CD8-positive, alpha-beta memory T cell (primary cell): ENCODE measurements at regions not wholly inside any gene's neighbourhood (a gene's known extent, or its start where the extent isn't known, plus 50 kb on each side); places are given as distances from the start of the nearest gene placed in this dataset.
"Not testable (repeated sequence)": the region's sequence is repeated elsewhere in the genome, so short reads cannot be mapped to it uniquely, and the experiment has no call there.

ENCODE experiments used
- CTCF ChIA-PET: fragments of 350-600 bp; sonication (Branson Sonifier 250); formaldehyde crosslinking; loops from one replicate; lab custom pipeline; 2021; ENCODE audit warnings: antibody characterized with exemption; lab: Charles Lee
- POLR2A ChIA-PET: fragments of 350-600 bp; sonication (Branson Sonifier 250); formaldehyde crosslinking; loops from one replicate; lab custom pipeline; 2021; ENCODE audit warnings: antibody characterized with exemption; lab: Charles Lee
- DNase-seq, 5 donors: peaks; one replicate each; pipeline versions ENCODE4 v3.0.0 to v3.0.0-alpha.2; 2020 to 2022; ENCODE audit warnings: mixed read lengths in 1 of 5
- H3K27ac ChIP-seq: one replicate; pipeline ENCODE4 v1.7.0; 2013; ENCODE audit warnings: low read depth, mild to moderate bottlenecking, low read length, moderate library complexity
- H3K27me3 ChIP-seq: 2 replicates; pipeline ENCODE4 v1.7.0; 2013; ENCODE audit warnings: low read length, mild to moderate bottlenecking; ENCODE audit not compliant: insufficient read depth, poor library complexity, severe bottlenecking
- H3K36me3 ChIP-seq: 2 replicates; pipeline ENCODE4 v1.7.0; 2013; ENCODE audit warnings: mild to moderate bottlenecking, low read length, moderate library complexity; ENCODE audit not compliant: insufficient read depth
- H3K4me1 ChIP-seq: 2 replicates; pipeline ENCODE4 v1.7.0; 2013; ENCODE audit warnings: mild to moderate bottlenecking, low read length, moderate library complexity; ENCODE audit not compliant: insufficient read depth
- H3K4me3 ChIP-seq: 2 replicates; pipeline ENCODE4 v1.7.0; 2013; ENCODE audit warnings: mild to moderate bottlenecking, low read length
- H3K9me3 ChIP-seq: 2 replicates; pipeline ENCODE4 v1.7.0; 2013; ENCODE audit warnings: mild to moderate bottlenecking, low read length
- H3K27ac Mint-ChIP-seq, 8 donors: one replicate each; pipeline ENCODE4 v1.8.0; 2020 to 2021; ENCODE audit warnings: mixed read lengths in 8 of 8, mild to moderate bottlenecking in 6 of 8, inconsistent platforms in 3 of 8, moderate library complexity in 3 of 8
- H3K27me3 Mint-ChIP-seq, 2 donors: one replicate each; pipeline ENCODE4 v1.8.0; 2020 to 2021; ENCODE audit warnings: mixed read lengths in 2 of 2, mild to moderate bottlenecking in 1 of 2, moderate library complexity in 1 of 2
- H3K36me3 Mint-ChIP-seq, 3 donors: one replicate each; pipeline ENCODE4 v1.8.0; 2020 to 2021; ENCODE audit warnings: mixed read lengths in 3 of 3, inconsistent platforms in 1 of 3, mild to moderate bottlenecking in 1 of 3
- H3K4me1 Mint-ChIP-seq, 3 donors: one replicate each; pipeline ENCODE4 v1.8.0; 2020 to 2021; ENCODE audit warnings: mixed read lengths in 3 of 3, inconsistent platforms in 1 of 3, mild to moderate bottlenecking in 1 of 3
- H3K4me3 Mint-ChIP-seq, 7 donors: one replicate each; pipeline ENCODE4 v1.8.0; 2020 to 2021; ENCODE audit warnings: mixed read lengths in 7 of 7, mild to moderate bottlenecking in 6 of 7, moderate library complexity in 4 of 7, inconsistent platforms in 2 of 7
- H3K9me3 Mint-ChIP-seq, 5 donors: one replicate each; pipeline ENCODE4 v1.8.0; 2020 to 2022; ENCODE audit warnings: mixed read lengths in 5 of 5, mild to moderate bottlenecking in 3 of 5, moderate library complexity in 2 of 5, inconsistent platforms in 1 of 5

DNA sequence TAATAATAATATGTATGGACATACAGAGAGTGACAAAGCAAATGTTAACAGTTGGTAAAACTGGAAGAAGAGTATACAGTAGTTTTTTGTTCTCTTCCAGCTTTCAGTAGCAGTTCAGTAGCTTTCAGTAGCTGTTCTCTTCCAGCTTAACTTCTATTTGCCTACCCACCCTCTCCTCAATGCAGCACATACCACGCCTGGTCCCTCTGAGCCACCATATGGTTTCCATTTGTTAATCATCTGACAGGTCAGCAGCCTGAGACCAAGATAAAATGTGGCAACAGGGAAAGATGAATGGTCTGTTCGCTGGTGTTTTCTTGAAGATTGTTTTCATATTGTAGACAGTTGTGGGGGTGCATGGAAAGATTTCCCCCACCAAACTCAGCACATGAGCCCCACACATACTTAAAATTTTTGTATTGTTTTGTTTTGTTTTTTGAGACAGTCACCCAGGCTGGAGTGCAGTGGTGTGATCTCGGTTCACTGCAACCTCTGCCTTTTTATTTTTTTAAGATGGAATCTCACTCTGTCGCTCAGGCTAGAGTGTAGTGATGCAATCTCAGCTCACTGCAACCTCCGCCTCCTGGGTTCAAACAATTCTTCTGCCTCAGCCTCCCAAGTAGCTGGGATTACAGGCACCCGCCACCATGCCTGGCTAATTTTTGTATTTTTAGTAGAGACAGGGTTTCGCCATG, 56.8 kb downstream of the ATP6V0E2 start:
- CTCF ChIA-PET, H3K27me3 ChIP-seq, POLR2A ChIA-PET, H3K36me3 Mint-ChIP-seq, H3K4me3 Mint-ChIP-seq, H3K4me3 ChIP-seq, H3K4me1 ChIP-seq, H3K4me1 Mint-ChIP-seq, H3K36me3 ChIP-seq, H3K9me3 ChIP-seq, H3K9me3 Mint-ChIP-seq, H3K27ac ChIP-seq, H3K27me3 Mint-ChIP-seq, H3K27ac Mint-ChIP-seq, DNase-seq: not testable (repeated sequence)

DNA sequence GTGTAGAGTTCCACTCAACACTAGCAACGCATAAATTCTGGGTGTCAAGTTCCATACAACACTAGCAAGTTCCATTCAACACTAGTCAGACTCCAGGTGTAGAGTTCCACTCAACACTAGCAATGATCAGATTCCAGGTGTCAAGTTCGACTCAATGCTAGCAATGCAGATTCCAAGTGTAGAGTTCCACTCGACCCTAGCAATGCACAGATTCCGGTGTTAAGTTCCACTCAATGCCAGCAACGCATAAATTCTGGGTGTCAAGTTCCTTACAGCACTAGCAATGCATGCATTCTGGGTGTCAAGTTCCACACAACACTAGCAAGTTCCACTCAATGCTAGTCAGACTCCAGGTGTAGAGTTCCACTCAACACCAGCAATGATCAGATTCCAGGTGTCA, 60.0 kb downstream of the ATP6V0E2 start:
- H3K4me3 ChIP-seq, H3K27ac Mint-ChIP-seq, H3K4me1 Mint-ChIP-seq, H3K4me1 ChIP-seq, H3K36me3 ChIP-seq, H3K36me3 Mint-ChIP-seq, H3K9me3 Mint-ChIP-seq, H3K4me3 Mint-ChIP-seq, H3K27me3 Mint-ChIP-seq, H3K27ac ChIP-seq, H3K9me3 ChIP-seq, CTCF ChIA-PET, POLR2A ChIA-PET, H3K27me3 ChIP-seq, DNase-seq: not testable (repeated sequence)

DNA sequence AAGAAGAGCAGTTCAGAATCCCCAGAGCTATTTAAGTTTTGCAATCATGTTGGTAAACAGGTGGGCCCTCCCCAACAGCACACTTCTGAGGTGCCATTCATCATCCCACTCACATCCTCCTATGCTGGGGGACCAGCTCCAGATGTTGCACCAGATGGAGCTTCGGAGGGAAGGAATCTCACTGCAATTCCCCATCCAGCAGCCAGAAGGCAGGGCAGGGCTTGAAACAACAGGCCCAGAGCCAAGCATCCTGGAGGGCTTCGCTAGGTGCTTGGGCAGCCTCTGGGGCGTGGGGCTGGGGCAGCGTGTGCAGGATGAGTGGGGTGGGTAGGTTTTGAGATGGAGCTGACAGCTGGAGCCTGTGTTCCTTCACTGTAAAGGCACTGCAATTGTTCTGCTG, 73.6 kb downstream of the ATP6V0E2 start:
- H3K4me3 ChIP-seq, H3K9me3 ChIP-seq, H3K27ac ChIP-seq, H3K4me3 Mint-ChIP-seq, POLR2A ChIA-PET, H3K9me3 Mint-ChIP-seq, H3K36me3 Mint-ChIP-seq, H3K27ac Mint-ChIP-seq, CTCF ChIA-PET, H3K4me1 ChIP-seq, H3K27me3 Mint-ChIP-seq, DNase-seq, H3K27me3 ChIP-seq, H3K36me3 ChIP-seq: not testable (repeated sequence)
- H3K4me1 Mint-ChIP-seq, result peaks cover 8 to 11% (median 10%) of the 10 kb centered on the region in 3 donors

DNA sequence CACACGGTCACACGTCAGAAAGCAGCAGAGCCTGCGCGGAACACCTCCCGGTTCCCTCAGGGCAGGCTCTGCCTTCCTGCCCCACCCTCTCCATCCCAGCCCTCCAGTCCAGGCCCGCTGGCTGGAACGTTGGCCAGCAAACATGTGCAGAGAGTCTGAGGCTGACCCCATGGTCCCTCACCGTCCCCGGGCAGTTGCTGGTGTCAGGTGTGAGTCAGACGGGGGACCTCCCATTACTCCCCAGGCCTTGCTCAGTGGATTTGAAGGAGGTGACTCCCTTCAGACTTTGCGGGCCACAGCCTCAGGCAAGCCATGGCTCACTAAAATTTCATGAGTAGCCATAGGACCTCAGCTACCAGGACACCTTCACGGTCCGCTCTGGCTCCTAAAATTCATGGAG, 74.7 kb downstream of the ATP6V0E2 start:
- not testable (repeated sequence) for H3K27me3 Mint-ChIP-seq

DNA sequence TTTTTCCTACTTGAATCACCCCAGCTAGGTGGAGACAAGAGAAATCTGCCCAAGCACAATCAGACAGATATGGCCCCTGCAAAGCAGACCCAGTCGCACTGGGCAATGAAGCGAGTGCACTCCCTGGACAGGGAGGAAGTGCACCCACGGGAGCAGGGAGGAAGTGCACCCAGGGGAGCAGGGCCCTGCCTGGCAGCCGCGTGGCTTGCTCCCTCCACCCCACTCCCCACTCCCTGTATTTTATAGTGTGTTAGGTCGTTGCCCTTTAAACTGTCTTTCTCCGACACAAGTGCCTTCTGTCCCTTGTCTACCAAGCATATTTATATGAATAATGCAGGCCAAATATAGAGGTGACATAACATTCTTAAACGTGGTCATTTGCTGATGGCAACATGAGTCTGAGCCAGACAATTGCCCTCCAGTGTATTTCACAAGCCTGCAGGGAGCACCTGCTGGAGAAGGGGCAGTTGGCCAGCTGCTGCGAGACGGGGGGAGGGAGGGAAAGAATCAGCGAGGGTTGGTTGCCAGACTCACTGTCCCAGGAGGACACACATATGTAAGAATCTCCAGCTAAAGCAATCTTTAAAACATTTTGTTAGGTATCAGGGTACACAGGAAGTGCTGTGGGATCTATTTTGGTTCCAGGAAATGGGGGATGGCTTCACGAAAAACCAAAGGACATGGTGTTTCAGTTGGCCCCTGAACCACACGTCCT, 76.3 kb downstream of the ATP6V0E2 start:
- H3K27me3 ChIP-seq, H3K4me1 ChIP-seq, H3K36me3 ChIP-seq, POLR2A ChIA-PET, H3K9me3 Mint-ChIP-seq, H3K9me3 ChIP-seq, H3K36me3 Mint-ChIP-seq, H3K27ac ChIP-seq, H3K4me3 ChIP-seq, H3K27me3 Mint-ChIP-seq, CTCF ChIA-PET: not testable (repeated sequence)
- Mint-ChIP-seq H3K4me3 (peak overlapping the region in 6 of 7 donors; percentile 35 to 83 (median 59)), H3K4me1 (peaks cover 8 to 11% (median 10%) of the 10 kb centered on the region in 3 donors), H3K27ac (peak overlapping the region in 1 of 8 donors; percentile 82)
- DNase-seq, result peak in 1 of 5 donors; percentile 11

More for the DNA sequence above, 74.7 kb downstream of the ATP6V0E2 start:
- H3K4me3 ChIP-seq, H3K9me3 ChIP-seq, H3K36me3 Mint-ChIP-seq, CTCF ChIA-PET, H3K4me1 ChIP-seq, POLR2A ChIA-PET, DNase-seq, H3K27ac Mint-ChIP-seq, H3K36me3 ChIP-seq, H3K27me3 ChIP-seq, H3K27ac ChIP-seq, H3K9me3 Mint-ChIP-seq: not testable (repeated sequence)
- peak overlapping the region in 1 of 7 donors; percentile 43 for H3K4me3 Mint-ChIP-seq
- H3K4me1 Mint-ChIP-seq, result peaks cover 8 to 11% (median 10%) of the 10 kb centered on the region in 3 donors

DNA sequence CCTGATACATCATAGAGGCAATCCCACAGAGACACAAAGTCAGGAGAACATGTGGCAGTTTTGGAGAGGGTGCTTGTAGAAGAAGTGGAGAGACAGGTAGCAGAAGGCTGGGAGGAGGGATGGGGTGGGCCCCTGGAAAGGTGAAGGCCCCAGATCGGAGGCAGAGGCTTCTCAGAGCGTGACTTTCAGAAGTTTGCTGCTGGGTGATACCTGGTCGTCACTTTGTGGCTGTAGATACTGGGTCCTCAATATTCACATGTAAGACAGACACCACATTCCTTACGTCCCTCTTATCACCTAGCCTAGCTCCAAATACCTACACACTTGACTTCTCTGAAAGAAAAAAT, 76.8 kb downstream of the ATP6V0E2 start:
- H3K4me3 Mint-ChIP-seq, result peak overlapping the region in 2 of 7 donors; percentile 52 to 54
- DNase-seq, H3K27ac ChIP-seq, H3K27me3 ChIP-seq, H3K36me3 ChIP-seq, H3K9me3 ChIP-seq, POLR2A ChIA-PET, H3K9me3 Mint-ChIP-seq, CTCF ChIA-PET, H3K27me3 Mint-ChIP-seq, H3K4me1 ChIP-seq, H3K36me3 Mint-ChIP-seq, H3K4me3 ChIP-seq: not testable (repeated sequence)
- H3K4me1 Mint-ChIP-seq, result peaks cover 8 to 11% (median 10%) of the 10 kb centered on the region in 3 donors
- peak overlapping the region in 1 of 8 donors; percentile 82 for H3K27ac Mint-ChIP-seq

DNA sequence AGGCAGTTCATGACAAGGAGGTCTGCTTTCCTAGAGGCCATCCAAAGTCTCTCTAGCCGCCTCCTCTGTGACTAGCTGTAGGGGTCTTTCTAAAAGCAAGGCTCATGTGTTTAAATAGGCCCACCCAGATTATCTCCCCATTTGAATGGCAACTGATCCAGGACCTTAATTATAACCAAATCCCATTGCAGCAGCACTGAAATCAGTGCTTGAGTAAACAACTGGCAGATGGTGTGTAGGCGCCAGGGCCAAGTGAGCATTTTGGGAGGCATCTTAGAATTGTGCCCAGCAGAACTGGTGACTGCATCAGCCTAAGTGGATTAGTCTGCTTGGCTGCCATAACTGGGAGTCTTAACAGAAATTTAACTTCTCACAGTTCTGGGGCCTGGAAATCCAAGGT, 77.8 kb downstream of the ATP6V0E2 start:
- H3K9me3 ChIP-seq, H3K4me3 Mint-ChIP-seq, H3K4me1 ChIP-seq, H3K9me3 Mint-ChIP-seq, H3K27me3 Mint-ChIP-seq, H3K36me3 Mint-ChIP-seq, H3K36me3 ChIP-seq, H3K4me3 ChIP-seq, DNase-seq, H3K27me3 ChIP-seq, POLR2A ChIA-PET, H3K27ac ChIP-seq, H3K27ac Mint-ChIP-seq, CTCF ChIA-PET: not testable (repeated sequence)
- peaks cover 8 to 11% (median 10%) of the 10 kb centered on the region in 3 donors for H3K4me1 Mint-ChIP-seq

DNA sequence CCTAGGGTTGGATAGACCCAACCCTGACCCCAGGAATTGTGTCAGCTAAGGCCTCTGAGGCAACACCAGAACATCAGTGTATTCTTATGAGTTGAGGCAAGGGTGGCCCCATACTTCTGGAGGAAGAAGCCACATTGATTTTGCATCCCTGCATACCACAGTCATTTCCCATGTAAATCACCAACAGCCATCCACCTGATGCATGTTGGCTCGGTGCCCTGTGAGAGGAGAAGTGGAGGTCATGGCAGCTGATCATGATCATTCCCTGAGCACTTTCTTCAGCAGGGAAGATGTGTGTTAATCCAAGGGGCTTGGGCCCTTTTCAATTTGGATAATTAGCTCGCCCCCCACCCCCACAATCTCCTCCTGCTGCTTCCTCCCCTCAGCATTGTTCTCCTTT, 85.1 kb downstream of the ATP6V0E2 start:
- H3K4me3 Mint-ChIP-seq, CTCF ChIA-PET, H3K27me3 Mint-ChIP-seq: not testable (repeated sequence)

More for the DNA sequence above, 85.1 kb downstream of the ATP6V0E2 start:
- H3K27ac ChIP-seq, POLR2A ChIA-PET, H3K36me3 ChIP-seq, H3K27me3 ChIP-seq, H3K27ac Mint-ChIP-seq, H3K4me1 ChIP-seq, H3K4me3 ChIP-seq, H3K36me3 Mint-ChIP-seq, DNase-seq: not testable (repeated sequence)
- peaks cover 17% of the 10 kb centered on the region for H3K9me3 ChIP-seq
- Mint-ChIP-seq H3K9me3 (peaks cover 13 to 25% (median 22%) of the 10 kb centered on the region in 5 donors), H3K4me1 (peaks cover 12 to 21% (median 15%) of the 10 kb centered on the region in 3 donors)
